Breast epithelium (tissue), 4 donors: ENCODE measurements at regions not wholly inside any gene's neighbourhood (a gene's known extent, or its start where the extent isn't known, plus 50 kb on each side); places are given as distances from the start of the nearest gene placed in this dataset.

Experiments used
- DNase-seq, 2 donors: peaks; one replicate each; pipeline ENCODE4 v3.0.0-alpha.2; 2019; ENCODE audit warnings: low spot score in 2 of 2
- H3K27ac ChIP-seq, 2 donors: fragments of 200-600 bp; sonication (generic) in 1 of 2; one replicate each; pipeline ENCODE4 v1.5.1; 2016 to 2019; ENCODE audit warnings: mild to moderate bottlenecking in 1 of 2
- H3K27me3 ChIP-seq, 2 donors: fragments of 200-600 bp; sonication (generic) in 1 of 2; one replicate each; pipeline versions ENCODE4 v1.5.1 to v1.6.0; 2017 to 2019; ENCODE audit warnings: control low read depth in 1 of 2, mild to moderate bottlenecking in 1 of 2
- H3K36me3 ChIP-seq: fragments of 200-600 bp; one replicate; pipeline ENCODE4 v1.5.1; 2019
- H3K4me1 ChIP-seq, 2 donors: fragments of 200-600 bp; sonication (generic); one replicate each; pipeline ENCODE4 v1.5.1; 2016 to 2019; ENCODE audit warnings: control low read depth in 1 of 2
- H3K4me3 ChIP-seq, 3 donors: fragments of 200-600 bp; sonication (generic); 1 replicate in 2 of 3; 2 replicates in 1 of 3; pipeline ENCODE4 v1.5.1; 2016 to 2019; ENCODE audit warnings: mild to moderate bottlenecking in 3 of 3, moderate library complexity in 2 of 3
- H3K9me3 ChIP-seq, 2 donors: fragments of 200-600 bp; sonication (generic) in 1 of 2; one replicate each; pipeline ENCODE4 v1.5.1; 2016 to 2019; ENCODE audit warnings: control low read depth in 1 of 2
- POLR2A ChIP-seq: fragments of 450-650 bp; IDR thresholded peaks from one replicate; pipeline ENCODE4 v1.6.1; 2016; ENCODE audit warnings: antibody characterized with exemption, mild to moderate bottlenecking, moderate library complexity
- POLR2AphosphoS5 ChIP-seq, 3 donors: sonication (generic); formaldehyde crosslinking; IDR thresholded peaks; one replicate each; pipeline ENCODE4 v1.6.1; 2017; ENCODE audit warnings: antibody characterized with exemption in 3 of 3
- intact Hi-C: fragments of 100-400 bp; cut with DNase I; formaldehyde crosslinking; loops from one replicate; pipeline ENCODE4 v1.15.1; 2023; ENCODE audit warnings: low total_unique reads
- TF ChIP-seq, protein P1 (sequence below), 3 donors: fragments of 450-650 bp; IDR thresholded peaks; one replicate each; pipeline ENCODE4 v1.5.1; 2016 to 2017; ENCODE audit warnings: antibody characterized with exemption in 3 of 3, mild to moderate bottlenecking in 3 of 3, moderate library complexity in 3 of 3

DNA sequence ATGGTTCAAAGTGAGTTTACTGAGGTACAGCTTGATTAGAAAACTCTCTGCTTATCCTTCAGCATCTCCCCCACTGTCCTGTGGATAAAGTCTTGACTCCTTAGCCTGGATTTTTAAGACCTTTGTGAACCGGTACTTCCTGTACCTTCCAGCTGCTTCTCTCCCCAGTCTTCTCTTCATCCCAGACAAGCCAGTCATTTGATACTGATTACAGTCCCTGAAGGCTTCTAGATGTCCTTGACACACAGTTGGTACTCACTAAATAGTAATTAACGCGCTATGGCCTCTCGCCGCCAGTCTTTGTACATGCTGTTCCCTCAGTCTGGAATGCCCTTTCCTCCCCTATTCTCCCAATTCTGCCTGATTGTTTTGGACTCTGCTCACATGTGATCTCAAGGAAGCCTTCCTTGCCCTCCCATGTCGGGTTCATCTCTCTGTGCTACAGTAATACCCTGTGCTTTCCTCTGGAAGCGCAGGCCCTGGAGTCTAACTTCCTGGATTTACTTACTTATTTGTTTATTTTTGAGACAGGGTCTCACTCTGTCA lies 50.6 kb upstream of the PTGR2 start:
- TF ChIP-seq POLR2AphosphoS5 (IDR thresholded peaks at IDR 0.05) (no peak), POLR2A (no peak)
- TF ChIP-seq, protein P1, sequence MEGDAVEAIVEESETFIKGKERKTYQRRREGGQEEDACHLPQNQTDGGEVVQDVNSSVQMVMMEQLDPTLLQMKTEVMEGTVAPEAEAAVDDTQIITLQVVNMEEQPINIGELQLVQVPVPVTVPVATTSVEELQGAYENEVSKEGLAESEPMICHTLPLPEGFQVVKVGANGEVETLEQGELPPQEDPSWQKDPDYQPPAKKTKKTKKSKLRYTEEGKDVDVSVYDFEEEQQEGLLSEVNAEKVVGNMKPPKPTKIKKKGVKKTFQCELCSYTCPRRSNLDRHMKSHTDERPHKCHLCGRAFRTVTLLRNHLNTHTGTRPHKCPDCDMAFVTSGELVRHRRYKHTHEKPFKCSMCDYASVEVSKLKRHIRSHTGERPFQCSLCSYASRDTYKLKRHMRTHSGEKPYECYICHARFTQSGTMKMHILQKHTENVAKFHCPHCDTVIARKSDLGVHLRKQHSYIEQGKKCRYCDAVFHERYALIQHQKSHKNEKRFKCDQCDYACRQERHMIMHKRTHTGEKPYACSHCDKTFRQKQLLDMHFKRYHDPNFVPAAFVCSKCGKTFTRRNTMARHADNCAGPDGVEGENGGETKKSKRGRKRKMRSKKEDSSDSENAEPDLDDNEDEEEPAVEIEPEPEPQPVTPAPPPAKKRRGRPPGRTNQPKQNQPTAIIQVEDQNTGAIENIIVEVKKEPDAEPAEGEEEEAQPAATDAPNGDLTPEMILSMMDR (IDR thresholded peaks at IDR 0.05) = no peak
- H3K9me3 ChIP-seq = no peaks in the 10 kb centered on the region
- no peak for DNase-seq
- H3K27ac ChIP-seq = no peak overlapping the region
- no peak overlapping the region for H3K4me3 ChIP-seq
- no peaks in the 10 kb centered on the region for H3K27me3 ChIP-seq
- intact Hi-C loops = no loop called here
- H3K4me1 ChIP-seq = no peaks in the 10 kb centered on the region
- H3K36me3 ChIP-seq = no peaks in the 10 kb centered on the region

DNA sequence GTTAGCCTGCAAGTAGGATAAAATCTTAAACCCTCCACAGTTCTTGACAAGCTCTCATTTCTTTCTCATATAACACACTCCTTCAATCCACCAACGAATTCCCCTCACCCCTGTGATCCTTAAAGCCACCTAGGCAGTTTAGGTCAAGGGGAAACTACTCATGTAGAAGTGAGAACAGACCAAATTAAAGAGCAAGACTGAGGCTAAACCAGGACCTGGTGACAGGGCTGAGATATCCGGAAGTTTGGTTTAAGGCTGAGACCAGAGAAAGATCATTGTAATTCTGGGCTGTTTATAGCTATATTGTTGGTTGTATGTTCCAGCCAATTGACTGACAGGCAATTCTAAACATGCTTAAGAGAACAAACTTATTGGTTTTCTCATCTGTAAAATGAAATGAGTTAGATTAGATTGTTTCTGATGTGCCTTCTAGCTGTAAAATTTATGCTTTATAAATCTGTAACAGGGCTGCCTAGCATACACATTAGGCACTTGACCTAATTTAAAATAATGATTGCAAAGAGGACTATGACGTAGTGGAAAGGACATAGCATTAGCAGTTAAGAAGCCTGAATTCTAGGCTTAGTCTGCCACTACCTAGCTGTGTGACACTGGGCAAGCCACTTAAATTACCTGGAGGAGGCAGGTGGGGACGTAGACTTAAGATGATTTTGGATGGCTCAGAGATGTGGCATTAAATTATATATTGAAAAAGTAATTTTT lies 53.9 kb upstream of the PTGR2 start:
- Histone ChIP-seq H3K9me3 (no peaks in the 10 kb centered on the region), H3K4me1 (no peaks in the 10 kb centered on the region), H3K27me3 (no peaks in the 10 kb centered on the region), H3K4me3 (no peak overlapping the region), H3K27ac (no peak overlapping the region), H3K36me3 (no peaks in the 10 kb centered on the region)
- DNase-seq = no peak
- TF ChIP-seq POLR2AphosphoS5 (IDR thresholded peaks at IDR 0.05) = no peak
- TF ChIP-seq POLR2A = no peak
- TF ChIP-seq, protein P1 (IDR thresholded peaks at IDR 0.05) = no peak
- intact Hi-C loops = no loop called here

DNA sequence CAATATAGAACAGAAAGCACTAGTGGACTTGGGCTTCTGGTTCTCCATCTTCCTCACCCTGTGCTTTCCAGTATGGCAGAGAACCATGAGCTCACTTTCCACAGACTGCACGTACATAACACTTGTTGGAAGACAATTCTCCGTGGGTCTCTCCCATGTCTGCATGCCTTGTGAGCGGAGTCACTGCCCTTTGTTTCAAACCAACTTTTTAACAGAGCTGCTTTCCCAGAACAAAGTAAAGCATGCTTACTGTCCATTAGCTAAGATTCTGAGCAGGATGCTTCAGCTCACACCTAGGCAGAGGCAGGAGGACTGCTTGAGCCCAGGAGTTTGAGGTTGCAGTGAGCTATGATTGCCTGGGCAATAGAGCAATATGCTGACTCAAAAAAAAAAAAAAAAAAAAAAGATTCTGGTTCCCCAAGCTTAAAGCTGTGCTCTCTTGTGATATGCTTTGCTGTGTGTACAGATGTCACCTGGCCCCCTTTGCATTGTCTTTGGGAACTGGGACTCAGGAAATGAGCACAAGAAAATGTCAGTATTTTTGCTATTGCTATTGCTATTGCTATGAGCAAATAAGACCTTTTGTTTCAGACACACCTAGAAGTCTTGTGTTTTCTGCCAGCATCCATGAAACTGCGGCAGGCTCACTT lies 54.6 kb upstream of the PTGR2 start:
- no peaks in the 10 kb centered on the region for H3K9me3 ChIP-seq
- TF ChIP-seq POLR2AphosphoS5 (IDR thresholded peaks at IDR 0.05) = no peak
- TF ChIP-seq, protein P1 (IDR thresholded peaks at IDR 0.05) = no peak
- TF ChIP-seq POLR2A = no peak
- DNase-seq = no peak
- intact Hi-C loops = no loop called here
- no peaks in the 10 kb centered on the region for H3K27me3 ChIP-seq
- no peak overlapping the region for H3K4me3 ChIP-seq
- no peaks in the 10 kb centered on the region for H3K36me3 ChIP-seq
- H3K27ac ChIP-seq = no peak overlapping the region
- no peaks in the 10 kb centered on the region for H3K4me1 ChIP-seq

DNA sequence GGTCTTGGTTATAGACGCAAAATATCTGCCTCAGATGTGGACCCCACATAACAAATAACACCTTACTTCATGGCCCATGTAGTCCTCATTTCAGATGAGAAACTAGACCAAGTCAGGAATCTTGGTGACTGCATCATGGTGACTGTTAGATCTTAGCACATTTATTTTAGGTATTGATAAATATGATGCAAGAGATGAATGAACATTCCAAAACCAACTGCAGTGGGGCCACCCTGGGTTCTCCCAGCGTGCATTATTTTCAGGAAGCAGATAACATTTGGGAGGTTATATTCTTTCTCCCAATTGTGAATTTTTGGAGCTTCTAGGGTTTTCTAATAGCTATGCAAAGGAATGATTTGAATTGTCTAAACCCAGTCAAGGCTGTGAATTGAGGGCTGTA lies 55.2 kb upstream of the PTGR2 start:
- intact Hi-C loops = no loop called here
- no peaks in the 10 kb centered on the region for H3K9me3 ChIP-seq
- no peaks in the 10 kb centered on the region for H3K4me1 ChIP-seq
- no peak for DNase-seq
- H3K27me3 ChIP-seq = no peaks in the 10 kb centered on the region
- no peaks in the 10 kb centered on the region for H3K36me3 ChIP-seq
- H3K4me3 ChIP-seq = no peak overlapping the region
- TF ChIP-seq, protein P1 (IDR thresholded peaks at IDR 0.05) = no peak
- TF ChIP-seq POLR2A (no peak), POLR2AphosphoS5 (IDR thresholded peaks at IDR 0.05) (no peak)
- H3K27ac ChIP-seq = no peak overlapping the region

DNA sequence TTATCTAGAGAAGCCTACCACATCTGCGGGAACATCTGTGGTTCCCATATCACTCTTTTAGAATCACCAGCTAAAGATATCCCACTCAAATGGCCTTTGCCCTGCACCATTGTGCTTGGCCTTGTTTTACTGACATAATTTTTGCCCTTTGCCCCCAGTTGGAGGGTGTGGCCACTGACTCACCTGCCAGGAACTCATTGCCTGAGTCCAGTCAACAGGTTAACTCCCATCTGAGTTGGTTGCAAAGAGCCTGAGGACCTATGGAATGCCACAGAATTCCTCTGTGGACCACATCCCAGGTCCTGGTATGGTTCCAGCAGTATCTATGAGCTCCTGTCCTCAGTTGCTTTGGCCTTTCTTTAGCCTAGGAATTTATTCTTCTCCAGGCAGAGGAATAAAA lies 55.7 kb upstream of the PTGR2 start:
- no peak for DNase-seq
- no peaks in the 10 kb centered on the region for H3K4me1 ChIP-seq
- H3K27me3 ChIP-seq = no peaks in the 10 kb centered on the region
- no peaks in the 10 kb centered on the region for H3K9me3 ChIP-seq
- intact Hi-C loops = no loop called here
- H3K36me3 ChIP-seq = no peaks in the 10 kb centered on the region
- TF ChIP-seq, protein P1 (IDR thresholded peaks at IDR 0.05) = no peak
- TF ChIP-seq POLR2A (no peak), POLR2AphosphoS5 (IDR thresholded peaks at IDR 0.05) (no peak)
- no peak overlapping the region for H3K27ac ChIP-seq
- no peak overlapping the region for H3K4me3 ChIP-seq
